Hepatocyte (in vitro differentiated cells): ENCODE measurements at regions not wholly inside any gene's neighbourhood (a gene's known extent, or its start where the extent isn't known, plus 50 kb on each side); places are given as distances from the start of the nearest gene placed in this dataset.

ENCODE experiments used
- DNase-seq: peaks from one replicate; pipeline ENCODE4 v3.0.0-alpha.2; 2016; ENCODE audit warnings: low spot score
- H2AFZ ChIP-seq: fragments of 200-600 bp; sonication (generic); 2 replicates; pipeline ENCODE4 v1.6.0; 2016; ENCODE audit warnings: antibody characterized with exemption, mild to moderate bottlenecking
- H3K27ac ChIP-seq: fragments of 200-600 bp; sonication (generic); 2 replicates; pipeline ENCODE4 v1.5.1; 2016; ENCODE audit warnings: mild to moderate bottlenecking
- H3K27me3 ChIP-seq: fragments of 200-600 bp; sonication (generic); 2 replicates; pipeline ENCODE4 v1.6.1; 2016
- H3K36me3 ChIP-seq: fragments of 200-600 bp; sonication (generic); replicated peaks from 2 replicates; pipeline ENCODE4 v1.5.1; 2016; ENCODE audit warnings: low read depth; ENCODE audit not compliant: insufficient read depth
- H3K4me1 ChIP-seq: fragments of 200-600 bp; sonication (generic); 2 replicates; pipeline ENCODE4 v1.5.1; 2016; ENCODE audit warnings: mild to moderate bottlenecking, moderate library complexity; ENCODE audit not compliant: insufficient read depth
- H3K4me2 ChIP-seq: fragments of 200-600 bp; sonication (generic); 2 replicates; pipeline ENCODE4 v1.6.0; 2016
- H3K4me3 ChIP-seq: fragments of 200-600 bp; sonication (generic); 2 replicates; pipeline ENCODE4 v1.5.1; 2016; ENCODE audit warnings: mild to moderate bottlenecking
- H3K79me2 ChIP-seq: fragments of 200-600 bp; sonication (generic); 2 replicates; pipeline ENCODE4 v1.6.0; 2017; ENCODE audit warnings: mild to moderate bottlenecking
- H3K9me2 ChIP-seq: fragments of 200-600 bp; sonication (generic); replicated peaks from 2 replicates; pipeline ENCODE4 v1.6.0; 2017; ENCODE audit warnings: mild to moderate bottlenecking; ENCODE audit not compliant: insufficient read depth
- H3K9me3 ChIP-seq: fragments of 200-600 bp; sonication (generic); 2 replicates; pipeline ENCODE4 v1.5.1; 2016; ENCODE audit warnings: low read depth, mild to moderate bottlenecking
- H4K20me1 ChIP-seq: fragments of 200-600 bp; sonication (generic); 2 replicates; pipeline ENCODE4 v1.6.0; 2016; ENCODE audit warnings: mild to moderate bottlenecking; ENCODE audit not compliant: insufficient read depth, poor library complexity, severe bottlenecking
- CTCF ChIP-seq: fragments of 200-600 bp; sonication (generic); IDR thresholded peaks from 2 replicates; pipeline ENCODE4 v1.5.1; 2016; ENCODE audit warnings: antibody characterized with exemption, mild to moderate bottlenecking; ENCODE audit not compliant: poor library complexity
- EZH2 ChIP-seq: fragments of 200-600 bp; sonication (generic); IDR thresholded peaks from 2 replicates; pipeline ENCODE4 v1.6.1; 2016; ENCODE audit warnings: antibody characterized with exemption, mild to moderate bottlenecking, borderline replicate concordance
- EZH2phosphoT487 ChIP-seq: fragments of 200-600 bp; sonication (generic); IDR thresholded peaks from one replicate; pipeline ENCODE4 v1.6.1; 2018; ENCODE audit warnings: antibody characterized with exemption, mild to moderate bottlenecking, low read depth, moderate library complexity; ENCODE audit not compliant: unreplicated experiment, severe bottlenecking
- WGBS: methylation state at CpG from one replicate; pipeline ENCODE4 v1.1.6; 2016; ENCODE audit warnings: low lambda C conversion rate; ENCODE audit errors: missing lambda C conversion rate; 5-methylcytosine and 5-hydroxymethylcytosine counted together

DNA sequence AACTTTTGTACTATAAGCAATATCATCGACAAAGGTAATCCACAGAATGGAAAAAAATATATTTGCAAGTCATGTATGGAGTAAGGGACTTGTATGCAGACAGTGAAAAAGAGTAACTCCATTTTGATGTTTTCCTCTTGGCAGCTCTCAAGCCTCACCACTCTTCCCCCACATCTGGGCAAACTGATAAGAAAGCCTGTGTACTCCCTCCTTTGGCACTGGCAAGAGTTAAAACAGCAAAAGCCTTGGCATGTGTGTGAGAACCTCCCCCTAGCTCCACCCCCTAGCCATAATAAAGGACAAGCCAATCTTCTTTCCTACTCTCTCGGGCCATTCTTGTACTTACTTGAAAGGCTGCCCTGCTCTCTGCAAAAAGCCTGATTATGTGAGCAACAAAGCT is 335.2 kb downstream of the LRATD1 start:
- no peak for TF ChIP-seq EZH2
- Histone ChIP-seq H3K9me3 (no peaks in the 10 kb centered on the region), H3K27ac (no peak overlapping the region), H3K4me2 (no peak overlapping the region), H3K4me1 (no peaks in the 10 kb centered on the region), H2AFZ (no peak overlapping the region), H3K36me3 (no peaks in the 10 kb centered on the region), H3K9me2 (no peaks in the 10 kb centered on the region), H4K20me1 (no peaks in the 10 kb centered on the region), H3K79me2 (no peaks in the 10 kb centered on the region), H3K4me3 (no peak overlapping the region), H3K27me3 (no peaks in the 10 kb centered on the region)
- 65% methylated on average over 2 of the region's 2 CpGs for WGBS
- no peak for DNase-seq

DNA sequence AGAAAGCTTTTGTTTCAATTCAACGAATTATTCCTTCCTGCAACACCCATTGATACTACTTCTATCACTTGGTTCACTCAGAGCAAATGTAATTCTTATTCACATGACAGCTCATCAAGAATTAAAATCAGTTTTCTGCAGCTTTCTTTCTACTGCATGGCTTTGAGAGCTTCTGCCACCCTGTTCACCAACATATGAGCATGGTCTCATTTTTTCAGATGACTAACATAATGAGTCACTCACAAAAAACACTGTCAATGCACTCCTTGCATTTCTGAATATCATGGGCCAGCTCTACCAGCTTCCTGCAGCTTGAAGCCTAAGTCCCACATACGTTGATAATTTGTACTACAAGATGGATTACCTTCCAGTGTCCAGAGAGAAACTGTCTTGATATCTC is 342.9 kb downstream of the LRATD1 start:
- H2AFZ ChIP-seq: no peak overlapping the region
- no peak overlapping the region for H3K27ac ChIP-seq
- TF ChIP-seq CTCF: no peak
- TF ChIP-seq EZH2: no peak
- TF ChIP-seq EZH2phosphoT487: no peak
- 80% methylated on average over 2 of the region's 2 CpGs for WGBS
- no peak overlapping the region for H3K4me3 ChIP-seq
- no peak for DNase-seq
- H3K79me2 ChIP-seq: no peaks in the 10 kb centered on the region
- no peaks in the 10 kb centered on the region for H3K9me3 ChIP-seq
- H3K4me2 ChIP-seq: no peak overlapping the region
- no peaks in the 10 kb centered on the region for H3K4me1 ChIP-seq
- no peaks in the 10 kb centered on the region for H3K36me3 ChIP-seq
- no peaks in the 10 kb centered on the region for H3K9me2 ChIP-seq
- H3K27me3 ChIP-seq: no peaks in the 10 kb centered on the region
- H4K20me1 ChIP-seq: no peaks in the 10 kb centered on the region

DNA sequence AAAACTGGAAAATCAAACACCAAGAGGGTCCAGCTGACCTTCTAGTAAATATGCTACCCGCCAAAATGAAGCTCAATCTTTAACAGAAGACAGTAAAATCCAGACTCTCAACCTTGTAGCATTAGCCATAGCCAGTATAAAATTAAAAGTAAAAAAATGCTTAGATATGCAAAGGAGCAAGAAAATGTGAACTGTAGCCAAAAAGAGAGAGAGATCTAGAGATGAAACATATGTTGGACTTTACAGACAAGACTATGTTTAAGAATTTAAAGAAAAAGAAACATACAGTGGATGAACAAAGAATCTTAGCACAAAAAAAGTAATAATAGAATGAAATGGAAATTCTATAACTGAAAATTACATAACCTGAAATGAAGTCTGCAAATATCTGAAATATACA is 344.5 kb downstream of the LRATD1 start:
- Histone ChIP-seq H2AFZ (no peak overlapping the region), H3K4me3 (no peak overlapping the region), H3K27ac (no peak overlapping the region), H3K36me3 (no peaks in the 10 kb centered on the region), H3K9me3 (no peaks in the 10 kb centered on the region), H3K4me2 (no peak overlapping the region), H3K4me1 (no peaks in the 10 kb centered on the region), H3K9me2 (no peaks in the 10 kb centered on the region), H3K79me2 (no peaks in the 10 kb centered on the region), H4K20me1 (no peaks in the 10 kb centered on the region), H3K27me3 (no peaks in the 10 kb centered on the region)
- WGBS: 85% methylated on average over 1 of the region's 1 CpG
- TF ChIP-seq EZH2: no peak
- no peak for TF ChIP-seq EZH2phosphoT487
- no peak for TF ChIP-seq CTCF
- DNase-seq: no peak

GRCh38 chr2:14978845-14979244 is 346.3 kb downstream of the LRATD1 start:
- no peak for DNase-seq
- Histone ChIP-seq H3K9me3 (no peaks in the 10 kb centered on the region), H2AFZ (no peak overlapping the region), H3K4me1 (no peaks in the 10 kb centered on the region), H3K27ac (no peak overlapping the region), H3K36me3 (no peaks in the 10 kb centered on the region), H4K20me1 (no peaks in the 10 kb centered on the region), H3K4me2 (no peak overlapping the region), H3K79me2 (no peaks in the 10 kb centered on the region), H3K27me3 (no peaks in the 10 kb centered on the region), H3K9me2 (no peaks in the 10 kb centered on the region), H3K4me3 (no peak overlapping the region)
- WGBS: 75% methylated on average over 2 of the region's 2 CpGs
- TF ChIP-seq EZH2: no peak
- TF ChIP-seq EZH2phosphoT487: no peak
- no peak for TF ChIP-seq CTCF
